ENCODE measurements at regions not wholly inside any gene's neighbourhood (a gene's known extent, or its start where the extent isn't known, plus 50 kb on each side); places are given as distances from the start of the nearest gene placed in this dataset.

- Mint-ChIP-seq H3K4me3 (no peak overlapping the region), H3K27me3 (ENCODE audit: insufficient read depth) (no peaks in the 10 kb centered on the region; the same call in 1 of the 2 replicates), H3K27ac (no peak overlapping the region), H3K9me3 (peaks cover 15% of the 10 kb centered on the region), H3K4me1 (ENCODE audit: low read depth) (no peaks in the 10 kb centered on the region), H3K36me3 (ENCODE audit: low read depth) (no peaks in the 10 kb centered on the region)
- no peak for DNase-seq
- TF ChIP-seq CTCF (IDR thresholded peaks at IDR 0.05), result no peak
Observed at GRCh38 chr1:88530246-88530645, 153.8 kb upstream of the PKN2 start.

DNA sequence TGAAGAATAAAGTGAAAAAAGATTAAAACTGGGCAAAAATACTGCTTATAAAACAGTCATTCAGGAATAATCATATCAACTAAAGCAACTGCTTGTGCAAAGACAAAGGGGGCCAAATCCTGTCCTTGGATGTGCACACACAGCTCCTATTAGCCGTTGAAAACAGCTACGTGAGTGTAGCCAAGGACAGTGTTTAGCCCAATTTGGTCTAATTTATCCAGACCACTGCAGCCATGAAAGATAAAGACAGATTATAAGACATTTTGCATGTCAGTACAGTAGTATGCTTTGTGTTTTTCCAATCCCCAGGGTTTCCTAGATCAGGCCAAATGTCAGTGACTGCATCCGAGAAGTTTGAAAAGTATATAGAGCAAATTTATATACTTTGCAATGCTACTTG lies 146.3 kb upstream of the PKN2 start:
- H3K4me1 Mint-ChIP-seq (ENCODE audit: low read depth), result no peaks in the 10 kb centered on the region
- no peaks in the 10 kb centered on the region for H3K36me3 Mint-ChIP-seq (ENCODE audit: low read depth)
- no peak overlapping the region for H3K4me3 Mint-ChIP-seq
- TF ChIP-seq CTCF (IDR thresholded peaks at IDR 0.05), result no peak
- peaks cover 23% of the 10 kb centered on the region for H3K9me3 Mint-ChIP-seq
- no peaks in the 10 kb centered on the region for H3K27me3 Mint-ChIP-seq (ENCODE audit: insufficient read depth)
- no peak overlapping the region for H3K27ac Mint-ChIP-seq
- DNase-seq, result no peak

DNA sequence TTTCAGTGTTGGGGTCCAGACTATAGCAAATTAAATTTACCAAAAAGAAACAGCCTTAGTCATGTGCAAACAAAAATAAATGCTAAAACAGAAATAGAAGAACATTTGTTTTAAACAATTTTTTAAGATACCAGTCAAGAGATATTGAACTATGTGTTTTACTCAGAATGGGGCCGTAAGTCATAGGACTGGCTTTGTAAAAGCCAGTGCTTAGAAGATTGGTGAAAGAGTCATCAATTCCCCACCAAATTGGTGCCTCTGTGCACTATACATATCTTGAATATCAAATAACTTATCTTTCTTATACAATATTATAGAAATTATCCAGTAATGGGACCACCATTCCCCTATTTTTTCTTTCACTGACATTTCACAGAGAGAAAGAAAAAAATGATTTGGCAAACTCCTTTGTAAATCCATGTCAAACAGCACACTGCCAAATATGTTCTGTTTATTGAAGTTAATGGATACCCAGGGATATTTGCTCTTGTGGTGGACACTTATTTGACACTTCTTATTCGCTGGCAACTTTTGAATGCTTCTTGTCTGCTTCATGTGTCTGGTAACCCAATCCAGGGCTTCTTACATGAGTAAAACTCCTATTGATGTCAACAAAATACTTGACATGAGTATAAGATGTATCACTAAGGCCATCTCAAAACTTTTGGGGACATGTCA lies 145.7 kb upstream of the PKN2 start:
- no peaks in the 10 kb centered on the region for H3K36me3 Mint-ChIP-seq (ENCODE audit: low read depth)
- H3K27me3 Mint-ChIP-seq (ENCODE audit: insufficient read depth), result no peaks in the 10 kb centered on the region
- H3K4me3 Mint-ChIP-seq, result no peak overlapping the region
- no peak overlapping the region for H3K27ac Mint-ChIP-seq
- DNase-seq, result no peak
- no peak for TF ChIP-seq CTCF (IDR thresholded peaks at IDR 0.05)
- peaks cover 23% of the 10 kb centered on the region for H3K9me3 Mint-ChIP-seq
- H3K4me1 Mint-ChIP-seq (ENCODE audit: low read depth), result no peaks in the 10 kb centered on the region

DNA sequence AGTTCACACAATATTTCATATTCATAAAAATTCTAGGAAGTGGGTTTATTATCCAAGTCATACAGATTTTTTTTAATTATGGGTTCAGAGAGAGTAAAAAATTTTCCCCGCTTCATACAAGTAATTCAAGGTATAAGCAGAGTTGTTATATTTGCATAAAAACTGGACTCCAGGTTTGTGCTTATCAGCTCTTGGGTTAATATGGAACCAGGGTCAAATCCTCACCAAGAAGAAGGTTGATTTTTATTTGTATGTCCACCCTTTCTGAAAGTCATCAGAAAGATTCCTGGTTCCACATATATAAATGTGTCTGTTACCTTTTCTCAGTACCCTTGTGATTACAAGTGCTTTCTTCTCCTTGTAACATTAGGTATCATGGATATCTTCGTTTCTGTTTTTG lies 143.8 kb upstream of the PKN2 start:
- Mint-ChIP-seq H3K4me1 (ENCODE audit: low read depth) (no peaks in the 10 kb centered on the region), H3K4me3 (no peak overlapping the region), H3K27ac (no peak overlapping the region), H3K9me3 (peaks cover 25% of the 10 kb centered on the region), H3K27me3 (ENCODE audit: insufficient read depth) (no peaks in the 10 kb centered on the region; the same call in 1 of the 2 replicates), H3K36me3 (ENCODE audit: low read depth) (no peaks in the 10 kb centered on the region)
- DNase-seq, result no peak
- TF ChIP-seq CTCF (IDR thresholded peaks at IDR 0.05), result no peak

DNA sequence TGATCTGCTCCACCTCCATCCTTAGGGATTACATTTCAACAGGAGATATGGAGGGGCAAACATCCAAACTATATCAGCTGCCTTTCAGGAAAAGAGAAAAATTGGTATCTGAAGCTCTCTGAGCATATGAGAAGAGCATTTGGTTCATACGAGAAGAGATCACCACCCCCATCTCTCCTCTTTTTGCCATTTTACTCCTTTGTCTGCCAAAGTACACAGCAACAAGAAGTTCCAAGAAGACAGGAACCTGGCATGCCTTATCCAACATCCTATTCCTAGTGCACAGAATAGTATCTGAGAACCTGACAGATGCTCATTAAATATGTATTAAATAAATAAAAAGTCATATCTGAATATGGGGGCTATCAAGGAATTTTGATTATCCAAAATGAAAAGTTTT lies 142.5 kb upstream of the PKN2 start:
- Mint-ChIP-seq H3K4me1 (ENCODE audit: low read depth) (no peaks in the 10 kb centered on the region), H3K27me3 (ENCODE audit: insufficient read depth) (no peaks in the 10 kb centered on the region; the same call in 1 of the 2 replicates), H3K27ac (no peak overlapping the region), H3K4me3 (no peak overlapping the region), H3K9me3 (peaks cover 18% of the 10 kb centered on the region), H3K36me3 (ENCODE audit: low read depth) (no peaks in the 10 kb centered on the region)
- no peak for TF ChIP-seq CTCF (IDR thresholded peaks at IDR 0.05)
- DNase-seq, result no peak
